Activated B cell treated with CpG ODN at 0.5 μM for 24 hours (primary cell): ENCODE measurements at regions not wholly inside any gene's neighbourhood (a gene's known extent, or its start where the extent isn't known, plus 50 kb on each side); places are given as distances from the start of the nearest gene placed in this dataset.

Experiments used
- ATAC-seq: fragments of 200-7000 bp; cut with Tn5 transposase; one replicate; pipeline ENCODE4 v1.10.0; 2021; ENCODE audit warnings: low read depth, mild to moderate bottlenecking, moderate library complexity
- CTCF ChIA-PET: fragments of 350-600 bp; sonication (Branson Sonifier 250); formaldehyde crosslinking; loops from one replicate; lab custom pipeline; 2021; ENCODE audit warnings: antibody characterized with exemption; lab: Charles Lee
- POLR2A ChIA-PET: fragments of 350-600 bp; sonication (Branson Sonifier 250); formaldehyde crosslinking; loops from one replicate; lab custom pipeline; 2021; ENCODE audit warnings: antibody characterized with exemption; lab: Charles Lee
- DNase-seq: peaks from one replicate; pipeline ENCODE4 v3.0.0; 2022
- H3K27ac Mint-ChIP-seq: one replicate; pipeline ENCODE4 v1.8.0; 2020; ENCODE audit warnings: mixed read lengths
- H3K27me3 Mint-ChIP-seq: one replicate; pipeline ENCODE4 v1.8.0; 2021; ENCODE audit warnings: mixed read lengths
- H3K36me3 Mint-ChIP-seq: one replicate; pipeline ENCODE4 v1.8.0; 2021; ENCODE audit warnings: low read depth, mixed read lengths
- H3K4me1 Mint-ChIP-seq: one replicate; pipeline ENCODE4 v1.8.0; 2021; ENCODE audit warnings: mixed read lengths
- H3K4me3 Mint-ChIP-seq: one replicate; pipeline ENCODE4 v1.8.0; 2020; ENCODE audit warnings: mild to moderate bottlenecking, mixed read lengths
- H3K9me3 Mint-ChIP-seq: one replicate; pipeline ENCODE4 v1.8.0; 2020; ENCODE audit warnings: mixed read lengths
- intact Hi-C: fragments of 100-400 bp; cut with micrococcal nuclease; formaldehyde crosslinking; loops from one replicate; pipeline ENCODE4 v1.15.1; 2024
- TF ChIP-seq, protein P1 (sequence below): fragments of 200-600 bp; IDR thresholded peaks from one replicate; pipeline ENCODE4 v1.8.0; 2022; ENCODE audit warnings: antibody characterized with exemption, mild to moderate bottlenecking

DNA sequence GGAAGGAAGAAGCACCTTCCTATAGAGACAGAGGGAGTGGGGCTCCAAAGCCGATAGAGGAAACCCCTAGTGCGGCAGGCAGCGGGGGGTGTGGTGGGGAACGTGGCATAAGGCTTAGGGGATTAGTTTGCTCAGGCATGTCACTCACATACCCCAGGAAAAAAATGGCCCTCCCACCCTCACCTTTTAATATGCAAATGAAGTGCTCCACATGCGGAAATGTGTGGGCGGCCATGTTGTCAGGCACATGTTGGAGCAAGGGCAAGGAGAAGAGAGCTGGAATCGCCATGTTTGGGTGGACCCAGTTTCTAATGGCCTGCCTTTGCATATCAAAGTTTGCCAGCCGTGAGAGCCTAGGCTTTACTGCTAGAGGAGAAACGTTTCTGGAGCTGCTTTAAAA is 758.8 kb downstream of the NR2F1-AS1 start:
- Mint-ChIP-seq H3K4me1 (no peaks in the 10 kb centered on the region), H3K27ac (no peak overlapping the region), H3K4me3 (no peak overlapping the region), H3K36me3 (no peaks in the 10 kb centered on the region), H3K9me3 (no peaks in the 10 kb centered on the region), H3K27me3 (no peaks in the 10 kb centered on the region)
- POLR2A ChIA-PET = no interaction called here
- DNase-seq = no peak
- ATAC-seq = no peak
- CTCF ChIA-PET = no interaction called here
- TF ChIP-seq, protein P1, sequence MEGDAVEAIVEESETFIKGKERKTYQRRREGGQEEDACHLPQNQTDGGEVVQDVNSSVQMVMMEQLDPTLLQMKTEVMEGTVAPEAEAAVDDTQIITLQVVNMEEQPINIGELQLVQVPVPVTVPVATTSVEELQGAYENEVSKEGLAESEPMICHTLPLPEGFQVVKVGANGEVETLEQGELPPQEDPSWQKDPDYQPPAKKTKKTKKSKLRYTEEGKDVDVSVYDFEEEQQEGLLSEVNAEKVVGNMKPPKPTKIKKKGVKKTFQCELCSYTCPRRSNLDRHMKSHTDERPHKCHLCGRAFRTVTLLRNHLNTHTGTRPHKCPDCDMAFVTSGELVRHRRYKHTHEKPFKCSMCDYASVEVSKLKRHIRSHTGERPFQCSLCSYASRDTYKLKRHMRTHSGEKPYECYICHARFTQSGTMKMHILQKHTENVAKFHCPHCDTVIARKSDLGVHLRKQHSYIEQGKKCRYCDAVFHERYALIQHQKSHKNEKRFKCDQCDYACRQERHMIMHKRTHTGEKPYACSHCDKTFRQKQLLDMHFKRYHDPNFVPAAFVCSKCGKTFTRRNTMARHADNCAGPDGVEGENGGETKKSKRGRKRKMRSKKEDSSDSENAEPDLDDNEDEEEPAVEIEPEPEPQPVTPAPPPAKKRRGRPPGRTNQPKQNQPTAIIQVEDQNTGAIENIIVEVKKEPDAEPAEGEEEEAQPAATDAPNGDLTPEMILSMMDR = no peak
- intact Hi-C loops = no loop called here

DNA sequence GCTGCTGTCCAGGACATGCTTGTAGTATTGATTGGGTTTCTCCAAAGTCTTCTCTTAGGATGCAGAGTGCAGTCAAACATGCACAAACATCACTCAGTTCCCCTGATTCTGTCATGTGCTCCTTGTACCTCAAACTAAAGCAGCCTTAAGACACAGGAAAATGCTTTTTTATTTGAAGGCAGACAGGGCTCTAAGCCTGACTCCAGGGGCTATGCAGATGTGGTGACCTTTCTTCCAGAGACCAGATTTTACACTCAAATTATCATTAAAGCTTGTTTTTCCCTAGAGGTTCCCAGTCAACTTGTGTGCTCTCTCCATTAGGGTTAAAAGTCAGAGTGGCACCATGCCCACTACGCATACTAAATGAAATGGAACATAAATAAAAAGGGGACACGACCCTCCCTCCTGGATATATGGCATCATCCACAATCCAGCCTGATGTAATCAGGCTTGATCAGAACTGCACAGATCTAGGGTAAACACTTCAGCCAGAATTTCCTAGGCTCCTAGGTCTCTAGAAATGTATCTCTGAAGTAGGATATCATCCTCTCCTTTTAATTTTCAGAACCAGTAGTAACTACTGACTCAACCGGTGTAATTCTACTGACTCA is 771.1 kb downstream of the NR2F1-AS1 start:
- no peaks in the 10 kb centered on the region for H3K27me3 Mint-ChIP-seq
- H3K4me3 Mint-ChIP-seq = no peak overlapping the region
- no peaks in the 10 kb centered on the region for H3K9me3 Mint-ChIP-seq
- intact Hi-C loops = no loop called here
- DNase-seq (no peak), ATAC-seq (no peak)
- CTCF ChIA-PET = no interaction called here
- no peaks in the 10 kb centered on the region for H3K36me3 Mint-ChIP-seq
- H3K27ac Mint-ChIP-seq = no peak overlapping the region
- POLR2A ChIA-PET = no interaction called here
- no peaks in the 10 kb centered on the region for H3K4me1 Mint-ChIP-seq
- TF ChIP-seq, protein P1 = no peak

DNA sequence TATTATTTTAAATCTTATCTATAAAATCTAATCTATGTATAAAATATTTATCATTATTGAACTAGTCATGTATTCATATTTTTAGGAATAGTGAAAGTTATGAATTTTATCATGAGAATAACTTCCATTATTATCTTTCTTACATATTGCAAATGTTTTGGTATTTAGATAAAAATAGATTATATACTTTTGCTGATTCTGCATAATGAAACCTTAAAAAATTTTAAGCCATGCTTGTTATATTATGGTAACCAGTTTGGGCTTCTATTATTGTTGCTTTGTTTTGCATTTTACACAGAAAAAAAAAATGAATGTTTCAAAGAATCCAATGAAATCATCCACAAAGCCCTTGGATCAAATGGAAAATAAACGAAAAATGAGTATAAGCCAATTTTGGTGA is 772.5 kb downstream of the NR2F1-AS1 start:
- Mint-ChIP-seq H3K4me1 (no peaks in the 10 kb centered on the region), H3K36me3 (no peaks in the 10 kb centered on the region), H3K4me3 (no peak overlapping the region), H3K9me3 (no peaks in the 10 kb centered on the region), H3K27me3 (no peaks in the 10 kb centered on the region), H3K27ac (no peak overlapping the region)
- ChIA-PET CTCF (no interaction called here), POLR2A (no interaction called here)
- intact Hi-C loops = no loop called here
- TF ChIP-seq, protein P1 = no peak
- DNase-seq (no peak), ATAC-seq (no peak)

DNA sequence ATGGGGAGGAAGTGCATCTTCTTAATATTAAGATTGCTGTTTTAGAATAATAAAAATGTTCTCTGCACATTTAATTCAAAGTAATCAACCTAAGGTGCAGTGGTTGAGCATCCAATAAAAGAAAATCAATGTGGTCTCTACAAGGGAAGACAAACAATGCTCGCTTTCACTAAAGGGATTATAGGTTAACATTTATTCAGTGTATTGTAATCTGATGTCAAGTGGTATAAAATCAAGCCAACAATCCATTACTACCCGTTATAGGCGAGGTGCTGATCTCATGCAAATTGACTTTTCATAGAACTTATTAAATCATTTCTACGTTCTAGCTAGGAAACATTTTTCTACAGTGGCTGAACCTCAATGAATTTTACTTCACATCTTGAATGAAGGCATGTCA is 773.9 kb downstream of the NR2F1-AS1 start:
- H3K9me3 Mint-ChIP-seq = no peaks in the 10 kb centered on the region
- CTCF ChIA-PET = no interaction called here

DNA sequence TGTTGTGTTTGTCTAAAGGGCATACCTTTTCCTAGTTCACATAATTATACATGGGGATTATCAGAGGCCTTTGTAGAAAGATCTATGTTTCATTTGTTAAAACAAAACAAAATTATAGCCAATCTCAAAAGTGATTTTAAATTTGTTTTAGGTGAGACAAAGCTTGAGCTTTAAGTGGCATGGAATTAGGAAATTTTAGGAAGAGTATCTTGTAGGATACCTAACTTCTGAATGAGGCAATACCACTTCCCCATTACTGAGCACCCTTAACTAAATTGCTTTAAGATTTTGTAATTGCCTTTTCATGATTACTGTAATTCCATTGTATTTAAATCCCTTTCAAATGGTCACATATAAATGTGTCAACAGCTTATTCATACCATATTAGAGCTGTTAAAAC is 775.6 kb downstream of the NR2F1-AS1 start:
- CTCF ChIA-PET = no interaction called here
- Mint-ChIP-seq H3K36me3 (no peaks in the 10 kb centered on the region), H3K4me3 (no peak overlapping the region), H3K9me3 (no peaks in the 10 kb centered on the region), H3K27ac (no peak overlapping the region), H3K27me3 (no peaks in the 10 kb centered on the region), H3K4me1 (no peaks in the 10 kb centered on the region)
- no peak for ATAC-seq
- TF ChIP-seq, protein P1 = no peak
- POLR2A ChIA-PET = no interaction called here
- intact Hi-C loops = no loop called here
- DNase-seq = no peak

More for the DNA sequence above, 773.9 kb downstream of the NR2F1-AS1 start:
- intact Hi-C loops = no loop called here
- Mint-ChIP-seq H3K4me1 (no peaks in the 10 kb centered on the region), H3K27ac (no peak overlapping the region), H3K4me3 (no peak overlapping the region), H3K27me3 (no peaks in the 10 kb centered on the region), H3K36me3 (no peaks in the 10 kb centered on the region)
- POLR2A ChIA-PET = no interaction called here
- no peak for ATAC-seq
- DNase-seq = no peak
- TF ChIP-seq, protein P1 = no peak
